GM18867 (cell line): ENCODE measurements at regions not wholly inside any gene's neighbourhood (a gene's known extent, or its start where the extent isn't known, plus 50 kb on each side); places are given as distances from the start of the nearest gene placed in this dataset.

ENCODE experiments used
- ATAC-seq: cut with Tn5 transposase; IDR thresholded peaks from one replicate; pipeline ENCODE4 v1.9.1; 2021; ENCODE audit warnings: mild to moderate bottlenecking, moderate library complexity; ENCODE audit not compliant: unreplicated experiment

DNA sequence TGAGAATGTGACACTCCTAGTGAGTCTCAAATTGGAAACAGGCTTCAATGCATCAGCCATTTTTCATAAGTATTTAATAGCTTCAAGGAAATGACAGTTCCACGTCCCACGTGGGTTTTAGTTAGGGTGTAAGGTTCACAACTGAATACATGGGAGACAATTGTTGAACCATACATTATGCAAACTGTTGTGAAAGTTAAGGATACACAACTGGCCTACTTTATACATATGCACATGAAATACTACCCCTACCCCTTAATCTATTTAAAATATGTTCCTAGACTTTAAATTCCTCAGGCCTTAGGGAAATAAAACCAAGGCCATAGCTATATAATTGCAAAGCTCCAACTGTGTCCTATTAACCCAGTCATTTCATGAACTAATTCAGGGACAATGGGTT is 436.1 kb downstream of the BTBD3 start:
- no peak for ATAC-seq

DNA sequence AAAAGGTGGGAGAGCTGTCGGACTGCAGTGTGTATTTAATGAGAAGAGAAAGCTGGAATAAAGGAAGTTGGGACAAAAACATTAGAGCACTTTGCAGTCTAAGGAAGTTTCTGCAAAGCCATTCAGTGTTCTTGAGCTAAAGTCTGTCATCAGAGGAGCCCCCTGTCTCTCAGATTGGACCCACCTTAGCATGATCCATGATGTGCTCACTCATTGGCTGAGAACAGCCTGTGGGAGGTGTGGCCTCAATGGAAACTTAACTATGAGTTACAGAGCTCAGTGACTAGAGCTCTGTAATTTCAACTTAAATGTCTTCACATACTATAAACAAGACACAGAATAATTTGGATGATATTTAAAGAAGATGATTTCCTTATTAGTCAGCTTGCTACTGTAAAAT is 437.0 kb downstream of the BTBD3 start:
- no peak for ATAC-seq

DNA sequence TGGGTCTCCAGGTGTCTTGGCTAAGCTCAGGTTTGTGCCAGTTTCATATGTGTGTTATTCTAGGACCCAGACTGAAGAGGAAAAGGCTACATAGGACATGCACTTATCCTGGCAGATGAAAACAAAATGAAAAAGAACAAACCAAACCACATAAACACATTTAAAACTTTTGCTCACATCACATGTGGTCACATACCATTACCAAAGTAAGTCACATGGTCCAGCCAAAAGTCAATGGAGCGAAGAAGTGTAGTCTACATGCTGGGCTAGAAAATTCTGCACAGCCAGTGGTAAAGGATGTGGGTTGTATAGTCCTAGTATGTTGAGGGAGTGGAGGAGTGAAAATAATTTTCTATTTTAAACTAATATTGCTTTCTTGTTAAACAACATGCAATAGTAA is 437.5 kb downstream of the BTBD3 start:
- no peak for ATAC-seq

DNA sequence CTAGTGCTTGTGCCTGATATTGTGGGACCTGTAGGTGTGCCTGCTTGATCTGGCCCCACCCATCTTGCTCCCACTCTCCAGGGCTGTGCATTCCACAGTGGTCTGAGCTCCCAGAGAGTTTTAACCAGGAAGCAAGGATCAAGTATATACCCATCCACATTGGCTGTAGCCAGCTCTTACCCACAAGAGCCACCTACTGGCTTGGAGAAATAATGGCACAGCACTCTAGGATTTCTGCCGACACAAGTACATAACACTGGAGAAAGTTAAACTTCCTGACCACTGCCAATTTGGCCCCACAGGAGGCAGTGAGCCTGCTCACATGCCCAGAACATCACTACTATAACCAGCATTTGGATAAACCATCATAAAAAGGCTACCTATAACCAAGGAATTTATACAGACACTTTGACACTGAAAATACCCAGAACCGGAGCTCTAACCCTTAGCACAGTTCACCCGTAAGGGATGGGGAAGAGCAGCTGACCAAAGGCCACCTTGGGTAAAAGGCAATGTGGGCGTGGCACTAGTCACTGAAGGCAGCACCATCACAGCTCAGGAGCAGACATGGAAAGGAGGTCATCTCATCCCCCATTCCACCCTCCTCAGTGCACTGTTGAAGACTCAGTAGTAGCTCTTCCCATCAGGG is 440.4 kb downstream of the BTBD3 start:
- no peak for ATAC-seq

DNA sequence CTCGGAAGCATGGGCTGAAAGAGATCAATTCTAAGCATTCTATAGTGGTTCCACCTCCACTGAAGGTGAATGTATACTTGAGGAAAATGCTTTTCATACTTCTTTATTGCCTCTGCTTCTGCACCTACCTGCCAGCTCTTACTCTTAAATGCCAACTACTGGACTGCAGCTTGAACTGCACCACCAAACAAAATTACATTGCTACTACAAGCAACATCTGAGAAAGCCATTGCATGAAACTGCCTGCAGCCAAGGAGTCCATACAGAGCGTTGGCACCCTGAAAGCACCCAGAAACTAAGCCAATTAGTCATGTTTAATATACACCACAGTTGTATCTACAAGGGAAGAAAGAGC is 440.9 kb downstream of the BTBD3 start:
- ATAC-seq: no peak

DNA sequence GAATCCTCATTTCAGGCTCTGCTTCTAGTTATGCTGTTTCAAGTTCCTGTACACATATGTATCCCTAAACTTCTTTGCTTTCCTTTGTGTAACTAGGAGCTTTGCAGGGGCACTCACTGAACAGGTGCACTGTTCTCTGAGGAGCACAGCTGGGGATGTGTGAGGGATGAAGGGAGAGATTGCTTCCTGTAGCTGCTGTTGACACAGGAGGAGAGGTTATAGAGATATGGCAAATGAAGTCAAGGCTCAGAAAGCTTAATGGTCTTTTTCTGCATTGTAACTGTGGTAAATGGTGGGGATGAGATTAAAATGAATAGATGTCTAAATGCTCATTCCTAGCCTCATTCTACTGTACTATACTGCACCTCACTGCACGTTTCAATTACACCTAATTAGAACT is 454.3 kb downstream of the BTBD3 start:
- ATAC-seq: no peak

DNA sequence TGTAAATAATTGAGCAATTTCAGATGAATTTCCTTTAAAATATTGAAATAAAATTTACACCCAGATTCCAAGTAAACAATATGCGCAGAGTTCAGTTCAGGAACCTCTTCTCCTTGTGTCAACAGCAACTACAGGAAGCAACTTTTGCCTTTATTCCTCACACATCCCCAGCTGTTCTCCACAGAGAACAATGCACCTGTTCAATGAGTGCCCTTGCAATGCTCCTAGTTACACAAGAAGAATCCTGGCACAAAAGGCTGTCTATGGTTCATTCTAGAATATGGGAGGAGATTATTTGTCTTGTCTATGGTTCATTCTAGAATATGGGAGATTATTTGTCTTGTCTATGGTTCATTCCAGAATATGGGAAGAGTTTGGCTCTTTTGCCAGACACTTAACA is 454.9 kb downstream of the BTBD3 start:
- no peak for ATAC-seq

DNA sequence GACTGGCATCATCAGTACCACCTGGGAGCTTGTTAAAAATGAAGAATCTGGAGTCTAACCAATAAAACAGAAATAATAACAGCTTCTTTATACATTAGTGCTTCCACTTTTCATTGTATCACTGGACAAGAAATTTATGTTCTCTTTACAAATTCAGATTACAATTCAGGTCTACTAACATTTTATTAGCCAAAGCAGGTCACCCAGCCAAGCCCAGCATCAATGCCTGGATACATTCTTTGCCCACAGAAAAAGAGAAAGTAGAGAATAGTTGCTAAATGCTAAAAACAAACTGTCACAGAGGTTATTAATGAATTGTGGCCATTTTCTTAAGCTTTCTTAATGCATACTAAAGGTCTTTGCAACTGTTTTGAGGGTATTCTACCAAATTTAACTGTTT is 458.3 kb downstream of the BTBD3 start:
- ATAC-seq: no peak

DNA sequence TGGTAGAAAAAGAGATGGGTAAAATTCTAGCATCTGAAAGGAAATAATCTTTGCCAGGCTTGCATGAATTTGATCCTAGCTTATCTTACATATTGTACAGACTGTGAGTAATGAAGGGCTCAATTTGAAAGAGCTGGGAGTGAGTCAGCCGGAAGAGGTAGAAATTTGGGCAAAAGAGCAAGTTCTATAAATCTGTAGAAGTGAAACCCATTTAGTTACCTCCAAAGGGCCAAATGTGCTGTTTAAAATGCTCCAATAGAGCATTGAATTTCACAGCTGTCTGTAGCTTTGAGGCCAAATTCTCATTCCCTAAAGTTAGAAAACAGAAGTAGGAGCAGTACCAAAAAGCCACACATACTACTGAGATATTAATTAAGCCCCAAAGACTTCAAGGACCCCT is 466.1 kb downstream of the BTBD3 start:
- no peak for ATAC-seq

DNA sequence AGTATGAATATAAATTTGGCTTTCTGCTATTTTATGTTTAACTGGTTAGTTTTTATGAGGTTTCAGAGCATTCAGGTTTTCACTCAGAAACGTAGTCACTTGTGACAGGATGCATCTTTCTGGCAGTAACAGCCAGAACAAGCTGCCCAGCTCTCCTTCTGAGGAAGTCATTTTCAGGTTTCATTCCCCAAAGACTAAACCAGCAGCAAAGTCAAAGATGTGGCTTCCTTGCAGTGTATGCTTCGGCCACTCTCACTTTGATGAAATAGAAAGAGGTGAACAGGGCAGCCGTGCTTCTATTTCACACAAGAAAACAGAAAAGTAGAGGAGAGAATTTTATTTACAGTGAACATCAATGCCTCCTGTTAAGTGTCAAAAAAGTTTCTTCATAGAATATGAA is 469.1 kb downstream of the BTBD3 start:
- no peak for ATAC-seq

DNA sequence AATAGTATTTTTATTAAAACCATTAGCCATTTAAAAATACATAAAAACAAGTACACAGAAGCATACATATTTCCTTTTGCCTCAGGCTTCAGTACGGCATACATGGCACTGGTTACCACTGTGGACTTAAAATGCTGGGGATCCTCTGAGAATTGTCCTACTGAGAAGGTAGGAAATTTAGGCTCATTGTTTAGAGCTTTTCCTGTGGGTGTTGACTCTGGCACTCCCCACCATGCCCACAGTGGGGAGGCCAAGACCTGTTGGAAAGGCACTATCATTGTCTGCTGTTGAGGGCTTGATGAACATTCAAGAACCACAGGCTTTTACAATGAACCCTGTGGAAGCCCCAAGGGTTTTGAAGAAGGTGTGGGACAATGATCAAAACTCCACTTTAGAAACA is 473.4 kb downstream of the BTBD3 start:
- ATAC-seq: no peak

DNA sequence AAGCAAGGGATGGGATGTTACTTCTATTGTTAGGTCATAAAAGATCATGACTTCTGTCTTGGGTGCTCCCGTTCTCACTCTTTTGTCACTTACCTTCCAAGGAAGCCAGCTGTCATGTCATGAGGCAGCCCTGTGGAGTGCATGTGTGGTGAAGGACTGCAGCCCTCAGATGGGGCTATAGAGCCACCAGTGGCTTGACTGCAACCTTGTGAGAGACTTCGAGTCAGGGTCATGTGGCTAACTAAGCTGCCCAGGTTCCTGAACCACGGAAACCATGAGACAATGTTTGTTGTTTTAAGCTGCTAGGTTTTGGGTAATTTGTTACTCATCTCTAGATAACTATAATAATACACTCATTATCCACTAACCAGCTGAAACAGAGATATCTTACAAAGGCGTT is 477.1 kb downstream of the BTBD3 start:
- no peak for ATAC-seq

DNA sequence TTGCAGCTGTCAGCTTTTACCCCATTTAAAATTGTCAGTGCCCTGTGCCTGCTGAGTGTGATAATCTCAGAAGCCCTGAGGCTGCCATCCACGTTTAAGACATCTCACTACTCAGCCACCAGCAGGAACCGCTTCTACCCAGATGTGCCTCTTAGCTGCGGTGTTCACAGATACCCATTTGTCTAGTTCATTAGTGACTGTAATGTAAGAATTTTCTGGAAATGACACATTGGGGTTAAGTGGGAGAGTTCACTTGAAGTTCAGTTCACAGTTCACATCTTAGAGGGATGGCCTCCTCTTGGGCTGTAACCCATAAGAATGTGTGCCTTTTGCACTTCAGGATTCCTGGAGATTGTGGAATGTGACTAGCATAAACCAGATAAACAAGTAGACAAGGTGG is 477.7 kb downstream of the BTBD3 start:
- no peak for ATAC-seq

DNA sequence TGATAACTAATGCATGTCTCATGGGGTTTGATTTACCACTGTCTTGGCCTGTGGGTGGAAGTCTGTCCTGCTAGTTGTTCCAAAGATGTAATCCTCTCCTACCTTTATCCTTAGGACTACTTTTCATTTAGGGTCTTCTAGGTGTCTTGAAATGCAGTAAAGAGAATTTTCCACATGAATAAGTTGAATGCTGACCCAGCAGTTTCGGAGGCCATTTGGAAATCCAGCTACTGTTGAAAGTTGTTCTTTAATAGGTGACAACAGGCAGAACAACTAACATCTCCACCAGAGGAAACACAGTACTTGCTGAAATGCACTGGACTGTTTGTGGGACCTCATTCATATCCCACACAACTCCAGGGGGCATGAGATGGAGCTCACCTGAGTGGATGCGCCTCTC is 478.1 kb downstream of the BTBD3 start:
- no peak for ATAC-seq

DNA sequence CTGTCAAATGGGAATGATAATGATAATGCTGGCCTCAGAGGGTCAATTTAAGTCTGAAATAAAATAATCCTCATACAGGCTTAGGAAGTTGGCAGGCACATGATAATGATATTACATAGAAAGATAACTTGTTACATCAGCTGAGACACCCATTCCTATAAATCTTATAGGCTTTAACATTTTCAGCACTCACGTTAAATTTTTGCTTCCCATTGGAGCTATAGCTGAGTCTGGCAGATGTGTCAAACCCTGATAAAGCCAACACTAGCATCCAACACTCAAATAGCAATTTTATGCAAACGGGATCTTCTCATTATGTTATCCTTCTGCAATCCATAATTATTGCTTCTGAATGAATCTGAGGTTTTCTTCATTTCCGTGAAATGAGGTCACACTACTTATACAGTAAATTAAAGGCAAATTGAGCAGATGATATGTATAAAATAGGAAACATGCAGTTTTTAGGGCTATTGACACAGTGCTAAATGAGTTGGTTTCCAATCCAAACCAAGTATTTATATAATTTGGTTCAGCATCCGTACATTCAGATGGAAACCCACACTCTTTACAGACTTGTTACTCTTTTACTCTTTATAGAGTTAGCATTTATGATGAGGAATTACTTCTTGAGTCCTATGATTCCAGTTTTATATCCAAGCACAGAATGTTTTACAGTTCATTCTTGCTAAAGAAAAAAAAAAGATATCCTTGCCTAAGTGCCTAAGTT is 481.6 kb downstream of the BTBD3 start:
- no peak for ATAC-seq

DNA sequence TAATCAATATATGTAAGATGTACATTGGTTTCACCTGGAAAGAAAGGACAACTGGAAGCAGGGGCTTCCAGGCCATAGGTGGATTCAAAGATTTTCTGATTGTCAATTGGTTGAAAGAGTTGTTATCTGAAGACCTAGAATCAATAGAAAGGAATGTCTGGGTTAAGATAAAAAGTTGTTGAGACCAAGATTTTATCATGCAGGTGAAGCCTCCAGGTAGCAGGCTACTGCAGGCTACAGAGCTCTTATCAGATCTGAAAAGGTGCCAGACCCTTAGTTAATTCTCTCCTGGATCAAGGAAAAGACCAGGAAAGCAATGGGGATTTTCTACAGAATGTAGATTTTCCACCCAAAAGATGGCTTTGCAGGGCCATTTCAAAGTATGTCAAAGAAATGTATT is 487.2 kb downstream of the BTBD3 start:
- no peak for ATAC-seq

DNA sequence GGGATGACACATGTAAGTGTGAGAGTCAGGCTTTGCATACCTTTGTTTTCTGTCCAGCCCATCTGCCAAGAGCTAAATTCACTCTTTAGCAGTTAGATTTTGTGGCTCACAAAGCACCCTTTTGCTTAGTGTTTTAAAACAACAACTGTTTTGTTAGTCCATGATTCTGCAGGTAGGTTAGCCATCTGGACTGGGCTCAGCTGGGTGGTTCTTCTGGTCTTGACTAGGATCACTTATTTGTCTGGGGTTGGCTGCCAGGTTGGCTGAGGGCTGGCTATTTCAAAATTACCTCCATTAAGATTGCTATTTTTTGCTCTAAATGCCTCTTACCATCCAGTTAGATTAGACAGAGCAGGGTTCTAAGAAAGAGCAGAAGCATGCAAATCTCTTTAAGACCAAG is 489.3 kb downstream of the BTBD3 start:
- no peak for ATAC-seq

DNA sequence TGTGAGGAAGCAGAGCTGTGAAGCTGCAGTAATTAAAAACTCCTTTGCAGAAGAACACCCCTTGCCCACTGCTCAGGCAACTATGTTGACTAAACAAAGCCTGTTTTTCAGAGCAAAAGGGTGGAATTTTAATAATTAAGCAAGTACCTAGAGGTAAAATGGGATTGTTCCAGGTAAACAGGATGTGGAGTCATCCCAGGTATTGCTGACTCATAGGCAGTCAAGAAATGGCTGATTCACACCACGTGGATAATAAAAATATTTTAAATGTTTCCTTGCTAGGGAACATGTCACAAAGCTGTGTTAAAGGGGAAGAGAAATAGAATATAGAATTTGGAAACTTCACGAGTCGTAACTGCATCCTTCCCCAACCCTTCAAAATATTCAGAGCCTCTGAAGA is 491.8 kb downstream of the BTBD3 start:
- ATAC-seq: no peak

DNA sequence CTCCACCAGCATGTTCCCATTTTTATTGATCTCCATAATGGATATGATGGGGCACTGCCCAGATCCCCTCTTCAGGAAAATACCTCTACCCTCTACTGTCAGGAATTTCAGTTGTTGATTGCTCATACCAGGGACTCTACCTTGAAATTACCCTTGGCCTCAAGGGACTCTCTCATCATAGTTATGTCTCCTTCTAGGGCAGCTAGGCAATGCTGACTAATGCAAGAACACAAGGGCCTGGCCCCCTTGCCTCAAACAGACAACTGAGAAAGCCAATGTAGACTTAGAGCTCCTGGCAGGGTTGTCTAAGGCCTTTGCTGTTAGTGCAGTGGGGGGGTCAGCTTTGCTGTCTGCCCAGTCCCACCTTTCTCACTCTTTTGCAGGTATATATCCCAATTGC is 493.1 kb downstream of the BTBD3 start:
- no peak for ATAC-seq

DNA sequence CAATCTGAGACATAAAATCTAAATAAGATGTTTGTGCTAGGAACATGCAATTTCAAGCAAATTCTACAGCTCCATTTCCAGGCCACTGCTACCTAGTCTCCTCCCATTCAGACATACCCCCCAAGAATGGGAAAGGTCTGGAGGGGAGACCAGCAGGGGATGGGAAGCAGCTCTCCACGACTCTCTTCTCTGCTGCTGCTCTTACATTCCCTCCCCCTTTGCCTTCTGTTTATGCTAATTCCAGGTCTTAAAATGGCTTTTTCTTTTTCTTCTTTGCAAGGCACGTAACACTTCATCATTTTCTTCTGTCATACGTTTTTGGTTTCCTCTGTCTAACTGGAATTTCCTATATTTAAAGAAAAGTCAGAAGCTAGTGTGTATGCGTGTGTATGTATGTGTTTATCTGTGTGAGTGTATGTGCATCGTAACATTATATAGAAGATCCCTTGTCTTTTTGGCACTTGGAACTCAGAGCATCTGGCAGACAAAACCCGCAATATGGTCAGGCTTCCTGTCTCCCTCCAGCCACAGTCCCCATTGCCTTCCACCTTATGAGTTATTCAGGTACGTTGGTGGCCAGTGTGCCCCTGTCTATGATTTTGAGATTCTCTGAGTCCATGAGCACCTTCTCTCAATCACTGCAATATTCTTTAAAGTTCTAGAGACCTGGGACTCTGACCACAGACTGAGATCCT is 493.7 kb downstream of the BTBD3 start:
- ATAC-seq: no peak

DNA sequence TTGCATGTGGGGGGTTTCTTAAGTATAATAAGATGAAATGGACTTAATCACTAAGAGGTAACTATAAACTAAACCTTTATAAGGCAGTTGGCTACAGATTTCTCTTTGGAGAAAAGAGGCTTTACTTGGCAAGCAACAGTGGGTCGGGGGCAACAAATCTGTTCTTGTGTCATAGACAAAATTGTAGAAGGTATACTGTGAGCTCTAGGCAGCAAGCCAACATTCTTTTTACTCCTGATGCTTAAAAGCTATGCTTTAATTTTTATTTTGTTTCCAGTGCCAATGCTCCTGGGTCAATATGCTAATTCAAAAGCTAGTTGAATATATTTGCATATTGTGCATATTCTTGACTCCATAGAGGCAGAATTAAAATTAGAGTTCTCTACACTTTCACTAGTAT is 495.4 kb downstream of the BTBD3 start:
- no peak for ATAC-seq

DNA sequence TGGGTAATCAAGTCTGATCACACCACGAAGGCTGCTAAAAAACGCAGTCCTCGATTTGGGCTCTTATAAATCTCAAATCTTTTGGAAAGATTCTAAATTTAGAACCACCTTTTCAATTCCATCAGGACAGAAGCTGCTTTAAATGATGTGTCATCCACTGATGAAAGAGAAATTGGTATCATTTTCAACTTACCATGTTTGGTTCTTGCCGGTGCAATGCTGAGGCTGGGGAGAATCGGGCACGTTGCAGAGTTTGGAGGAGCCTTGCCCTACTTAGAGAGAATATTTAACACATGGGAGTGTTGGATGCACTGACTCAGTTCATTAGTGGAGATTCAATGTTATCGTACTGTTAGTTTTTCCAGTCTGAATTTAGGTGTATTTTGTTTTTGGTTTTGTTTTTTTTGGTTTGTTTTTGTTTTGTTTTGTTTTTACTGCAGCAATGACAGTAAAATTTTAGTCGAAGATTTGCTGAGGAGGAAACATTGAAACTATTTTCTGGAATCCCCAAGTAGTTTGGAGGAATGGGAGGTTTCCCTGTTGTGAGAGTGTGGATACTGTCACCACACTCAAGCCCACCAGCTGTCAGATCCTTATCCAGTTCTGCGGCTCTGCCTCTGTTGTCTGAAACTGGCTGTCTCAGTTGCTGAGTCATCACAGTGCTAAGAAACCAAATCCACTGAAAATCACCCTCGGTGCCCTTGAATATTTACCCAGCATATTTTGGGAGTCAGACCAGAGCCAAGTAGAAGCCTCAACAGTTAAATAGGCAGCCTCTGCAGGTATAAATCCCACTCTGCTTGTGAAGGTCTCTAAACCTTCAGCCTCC is 497.0 kb downstream of the BTBD3 start:
- ATAC-seq: no peak
